GM21447 (cell line): ENCODE measurements at regions not wholly inside any gene's neighbourhood (a gene's known extent, or its start where the extent isn't known, plus 50 kb on each side); places are given as distances from the start of the nearest gene placed in this dataset.

Experiments used
- ATAC-seq: cut with Tn5 transposase; IDR thresholded peaks from one replicate; pipeline ENCODE4 v1.9.1; 2021; ENCODE audit not compliant: unreplicated experiment

DNA sequence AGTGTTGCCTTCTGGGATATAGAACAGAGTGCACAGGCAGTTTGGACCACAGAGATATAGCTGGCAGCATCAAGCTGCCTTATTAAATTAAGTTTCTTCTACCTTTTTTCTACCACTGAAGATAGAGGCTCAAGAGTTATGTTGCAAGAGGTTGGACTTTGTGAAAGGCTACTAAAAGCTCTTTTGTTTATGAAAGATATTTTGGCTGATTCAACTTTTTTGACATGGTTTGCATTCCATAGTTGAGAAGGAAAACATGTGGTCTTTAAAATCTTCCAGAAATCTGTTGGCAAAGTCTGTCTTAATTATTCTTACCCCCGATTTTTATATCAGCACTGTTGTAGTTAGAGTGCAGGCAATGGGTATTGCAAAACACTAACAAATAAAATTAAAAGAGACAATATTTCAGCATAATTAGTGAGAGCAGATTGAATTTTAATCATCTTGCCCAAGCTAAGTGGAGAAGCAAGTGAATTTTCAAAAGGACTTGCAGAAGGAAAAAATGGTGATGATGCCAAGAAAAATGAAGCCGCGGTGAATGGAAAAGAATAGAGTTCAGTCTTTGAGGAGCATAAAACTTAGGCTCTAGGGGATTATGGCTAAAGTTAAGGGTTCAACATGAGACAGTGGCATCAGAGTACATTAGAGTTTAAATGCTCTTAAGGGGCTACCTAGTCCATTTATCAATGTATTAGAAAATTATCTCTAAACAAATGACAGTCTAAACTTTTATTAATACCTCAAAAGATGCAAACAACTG, 450.9 kb upstream of the CNTNAP2 start:
- no peak for ATAC-seq

GRCh38 chr7:145655666-145656065, 460.9 kb upstream of the CNTNAP2 start:
- ATAC-seq = no peak

- ATAC-seq = no peak
Measured at GRCh38 chr7:145645135-145645515, 471.5 kb upstream of the CNTNAP2 start.

DNA sequence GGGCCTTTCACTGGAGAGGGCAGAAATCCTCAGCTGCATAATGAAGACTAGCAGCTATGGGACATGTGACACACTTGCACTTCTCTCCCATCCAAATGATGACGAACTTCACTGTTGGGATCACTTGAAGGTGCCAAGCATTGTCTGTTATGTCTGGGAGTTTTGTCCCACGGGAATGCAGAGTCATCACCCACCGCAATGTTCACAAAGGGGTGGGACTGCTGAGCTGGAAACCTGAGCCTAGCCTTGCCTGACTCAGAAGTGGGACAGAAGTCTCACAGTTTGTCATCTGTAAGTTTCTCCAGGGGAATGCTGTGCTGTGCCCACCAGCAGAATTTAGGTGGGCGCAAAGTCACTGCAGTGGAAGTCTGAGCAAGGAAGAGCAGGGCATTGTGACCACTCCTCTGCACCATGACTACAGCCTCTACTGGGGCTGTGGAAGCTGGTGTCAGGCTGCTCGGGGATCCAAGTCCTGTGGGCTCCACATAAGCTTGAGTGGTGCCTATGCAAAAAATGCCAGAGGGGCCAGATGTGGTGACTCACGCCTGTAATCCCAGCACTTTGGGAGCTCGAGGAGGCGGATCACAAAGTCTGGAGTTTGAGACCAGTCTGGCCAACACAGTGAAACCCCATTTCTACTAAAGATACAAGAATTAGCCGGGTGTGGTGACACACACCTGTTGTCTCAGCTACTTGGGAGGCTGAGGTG, 472.0 kb upstream of the CNTNAP2 start:
- no peak for ATAC-seq

GRCh38 chr7:145643981-145644380, 472.6 kb upstream of the CNTNAP2 start:
- no peak for ATAC-seq

DNA sequence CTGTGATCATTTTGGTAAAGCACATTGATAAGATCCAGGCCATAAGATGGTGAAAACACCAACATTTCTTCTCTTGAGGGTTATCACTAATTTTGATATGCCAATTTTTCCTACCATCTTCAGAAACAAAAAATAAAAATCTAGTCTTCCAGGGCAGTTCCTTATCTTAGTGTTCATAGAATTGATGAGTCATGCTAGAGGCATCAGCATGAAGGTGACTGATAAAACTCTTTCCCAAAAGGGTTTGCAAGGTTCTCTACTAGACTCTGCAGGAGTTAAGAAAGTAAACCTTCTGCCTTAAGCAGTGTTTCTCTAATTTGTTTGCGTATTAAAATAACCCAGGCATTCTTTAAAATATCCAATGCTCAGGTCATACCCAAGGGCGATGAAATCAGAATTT, 483.1 kb upstream of the CNTNAP2 start:
- no peak for ATAC-seq

DNA sequence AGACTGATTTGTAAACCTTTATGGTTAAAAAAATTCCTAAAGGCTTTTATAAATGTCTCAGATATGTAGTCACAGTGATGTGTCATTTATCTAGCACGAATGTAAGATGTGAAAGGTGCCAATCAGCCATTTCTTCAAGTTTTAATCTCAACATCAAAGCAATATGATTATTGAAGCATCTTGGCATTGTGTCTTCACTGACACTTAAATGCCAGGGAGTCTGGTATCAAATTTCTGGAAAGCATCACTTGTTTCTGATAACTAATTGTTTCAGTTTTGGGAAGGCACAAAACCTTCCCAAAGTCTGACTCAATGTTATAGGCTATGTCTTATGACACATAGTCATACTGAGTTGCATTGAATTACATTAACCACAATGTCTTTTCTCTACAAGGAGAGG, 492.0 kb upstream of the CNTNAP2 start:
- ATAC-seq = no peak

GRCh38 chr7:145605963-145606362, 510.6 kb upstream of the CNTNAP2 start:
- ATAC-seq = no peak

- ATAC-seq = no peak
Measured at GRCh38 chr7:145599376-145599775, 517.2 kb upstream of the CNTNAP2 start.

GRCh38 chr7:145584401-145584800, 532.2 kb upstream of the CNTNAP2 start:
- no peak for ATAC-seq

- ATAC-seq = no peak
Measured at GRCh38 chr7:145582742-145583303, 533.8 kb upstream of the CNTNAP2 start.

DNA sequence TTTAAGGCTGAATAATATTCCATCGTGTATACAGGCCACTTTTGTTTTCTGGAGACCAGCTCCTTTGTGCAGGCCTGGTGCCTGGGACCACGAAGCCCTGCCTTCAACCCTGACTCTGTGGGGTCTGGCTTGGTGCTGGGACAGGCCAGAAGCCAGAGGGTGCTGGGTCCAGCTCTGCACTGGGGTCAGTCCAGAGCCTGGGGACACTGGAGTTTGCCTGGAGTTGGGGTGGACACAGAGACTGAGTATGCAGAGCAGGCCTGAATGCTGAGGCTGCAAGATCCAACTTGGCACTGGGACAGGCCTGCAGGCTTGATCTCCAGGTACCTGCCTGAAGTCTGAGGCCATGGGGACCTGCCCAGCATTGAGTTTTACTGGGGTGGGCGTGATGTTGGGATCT, 558.8 kb upstream of the CNTNAP2 start:
- ATAC-seq = no peak

DNA sequence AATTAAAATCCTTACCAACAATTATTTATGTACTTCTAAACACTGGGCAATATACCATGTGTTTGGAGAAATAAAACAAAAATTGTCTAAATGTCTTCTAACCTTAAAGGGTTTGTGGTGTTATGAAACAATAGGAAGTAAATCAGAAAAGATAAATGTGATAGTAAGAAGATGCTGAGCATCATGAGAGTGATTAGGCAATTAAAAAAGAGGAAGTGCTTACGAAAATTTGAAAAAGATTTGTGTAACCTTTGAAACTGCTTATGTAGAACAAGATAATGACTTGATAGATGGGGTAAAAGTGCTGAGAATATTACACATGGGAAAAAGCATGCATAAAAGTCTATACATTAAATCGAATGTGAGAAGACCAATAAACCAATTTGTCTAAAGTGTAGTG, 573.4 kb upstream of the CNTNAP2 start:
- no peak for ATAC-seq

DNA sequence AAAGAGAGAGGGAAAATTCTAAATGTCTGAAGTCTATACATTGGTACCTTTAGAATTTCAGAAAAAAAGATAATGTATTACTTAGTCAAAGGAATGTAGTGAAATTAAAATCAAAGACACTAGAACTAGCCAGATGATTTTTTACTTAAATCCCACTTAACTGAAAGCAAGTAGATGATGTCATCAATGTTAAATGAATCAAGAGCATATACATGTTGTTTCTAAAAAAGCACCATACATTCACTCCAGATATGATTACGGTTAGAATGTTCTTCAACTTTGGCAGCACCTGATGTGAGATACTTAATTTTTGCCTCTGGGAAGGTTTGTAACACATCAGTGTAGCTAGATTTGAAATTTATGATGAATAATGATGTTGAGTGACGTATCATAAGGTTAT, 576.7 kb upstream of the CNTNAP2 start:
- no peak for ATAC-seq

DNA sequence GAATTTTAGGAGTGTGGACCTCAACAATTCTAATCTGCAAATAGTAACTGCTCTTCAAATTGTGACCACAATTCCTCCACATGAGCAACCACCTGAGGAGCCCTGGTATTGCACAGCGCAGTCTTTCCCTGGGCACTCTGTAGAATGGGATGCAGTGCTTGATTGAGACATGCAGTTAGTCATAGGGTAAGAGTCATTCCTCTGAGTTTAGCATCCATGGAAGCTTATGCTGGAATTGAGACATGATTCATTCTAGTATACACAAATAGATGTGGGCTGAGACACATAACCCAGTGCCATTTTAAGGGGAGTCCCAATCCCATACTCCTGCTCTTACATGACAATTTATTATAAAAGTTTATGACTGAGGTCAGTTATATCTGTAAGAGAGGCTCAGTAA, 582.3 kb upstream of the CNTNAP2 start:
- ATAC-seq = no peak

- ATAC-seq = no peak
Measured at GRCh38 chr7:145520284-145520683, 596.3 kb upstream of the CNTNAP2 start.

DNA sequence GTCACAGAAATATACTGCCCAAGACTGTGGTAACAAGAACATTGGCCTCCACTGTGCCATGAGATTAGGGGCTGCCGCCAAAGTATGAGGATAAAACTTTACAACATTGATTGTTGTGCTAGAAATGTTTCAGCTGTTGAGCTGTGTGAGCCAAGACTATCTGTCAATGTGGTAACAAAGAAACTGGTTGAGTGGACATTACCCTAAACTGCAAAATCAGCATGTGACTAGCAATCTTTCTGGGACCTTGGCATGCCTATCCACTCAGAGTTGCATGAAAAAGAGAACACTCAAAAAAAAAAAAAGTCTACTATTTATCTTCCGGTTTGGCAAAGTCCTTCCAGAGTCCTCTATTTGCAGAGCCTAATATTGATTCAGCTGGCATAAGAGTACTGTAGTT, 605.6 kb upstream of the CNTNAP2 start:
- ATAC-seq = no peak

DNA sequence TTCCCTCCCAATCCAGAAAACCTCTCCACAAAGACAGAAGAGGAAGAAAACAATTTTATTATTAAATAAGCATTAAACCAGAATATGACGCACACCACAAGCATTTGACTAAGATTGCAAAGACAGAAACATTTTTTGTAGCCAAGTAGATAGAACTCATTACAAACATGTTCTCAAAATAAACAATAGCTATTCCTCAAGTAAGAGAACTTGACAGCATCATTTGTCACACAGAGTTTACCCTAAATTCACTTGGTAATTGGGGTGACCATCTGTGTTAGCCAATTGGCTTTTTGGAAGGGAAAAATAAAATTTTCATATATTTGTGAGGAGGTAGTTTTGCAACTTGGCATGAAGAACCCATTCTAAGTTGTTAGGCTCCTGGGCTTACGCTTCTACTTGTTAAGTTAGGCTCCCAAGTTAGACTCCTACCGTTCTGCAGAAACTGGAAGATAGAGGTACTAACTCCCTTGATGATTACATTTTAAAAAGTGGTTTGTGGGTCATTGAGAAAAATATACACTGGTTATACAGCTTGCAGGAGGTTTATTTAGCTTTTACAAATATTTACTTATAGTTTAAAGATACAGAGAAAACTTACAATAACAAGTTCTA, 618.6 kb upstream of the CNTNAP2 start:
- ATAC-seq = no peak

GRCh38 chr7:145490356-145490755, 626.2 kb upstream of the CNTNAP2 start:
- no peak for ATAC-seq

GRCh38 chr7:145489609-145490008, 627.0 kb upstream of the CNTNAP2 start:
- no peak for ATAC-seq

- ATAC-seq = no peak
Measured at GRCh38 chr7:145488816-145489215, 627.8 kb upstream of the CNTNAP2 start.

DNA sequence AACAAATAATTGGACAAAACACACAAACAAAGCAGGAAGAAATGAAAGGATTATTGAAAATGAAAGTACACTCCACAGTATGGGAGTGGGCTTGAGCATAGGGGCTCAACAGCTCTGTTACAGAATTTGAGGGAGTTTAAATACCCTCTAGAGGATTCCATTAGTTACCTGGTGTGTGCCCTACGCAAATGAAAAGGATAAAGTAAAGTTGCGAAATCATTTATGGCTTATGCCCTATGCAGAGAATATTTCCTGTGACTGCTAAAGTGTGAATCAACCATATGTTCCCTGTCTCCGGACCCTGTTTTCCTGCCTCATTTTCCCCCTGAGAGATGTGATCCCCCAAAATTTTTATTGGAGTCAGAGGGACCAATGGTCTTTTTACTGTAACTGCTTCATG, 634.6 kb upstream of the CNTNAP2 start:
- no peak for ATAC-seq
